ENCODE measurements at regions not wholly inside any gene's neighbourhood (a gene's known extent, or its start where the extent isn't known, plus 50 kb on each side); places are given as distances from the start of the nearest gene placed in this dataset.

- TF ChIP-seq CTCF (IDR thresholded peaks at IDR 0.05) (no peak), POLR2A (IDR thresholded peaks at IDR 0.05) (no peak), POLR2AphosphoS5 (IDR thresholded peaks at IDR 0.05; ENCODE audit: insufficient read depth in 1 of 2, low read depth in 1 of 2) (no peak)
Measured at GRCh38 chr22:22422629-22423112, 85.9 kb downstream of the ZNF280B start.

All from vagina (tissue), 2 donors.